HCT116 (cell line): ENCODE measurements at regions not wholly inside any gene's neighbourhood (a gene's known extent, or its start where the extent isn't known, plus 50 kb on each side); places are given as distances from the start of the nearest gene placed in this dataset.

Source experiments
- CEBPB ChIP-seq: IDR thresholded peaks from 2 replicates; pipeline ENCODE4 v1.6.1; 2012; ENCODE audit warnings: low read depth
- EZH2 ChIP-seq: fragments of 200-600 bp; sonication (generic); IDR thresholded peaks from 2 replicates; pipeline ENCODE4 v1.6.1; 2017; ENCODE audit warnings: antibody characterized with exemption, mixed run types
- EZH2phosphoT487 ChIP-seq: fragments of 200-600 bp; IDR thresholded peaks from 2 replicates; pipeline ENCODE4 v1.6.1; 2018; ENCODE audit warnings: antibody characterized with exemption, borderline replicate concordance
- POLR2A ChIP-seq: IDR thresholded peaks from 2 replicates; pipeline ENCODE4 v1.7.0; 2011; ENCODE audit warnings: borderline replicate concordance; ENCODE audit not compliant: insufficient read depth, insufficient read length; ENCODE audit errors: extremely low read depth
- POLR2AphosphoS5 ChIP-seq: IDR thresholded peaks from 2 replicates; pipeline ENCODE4 v1.6.1; 2011; ENCODE audit warnings: mild to moderate bottlenecking, low read depth, low read length, moderate library complexity
- SP1 ChIP-seq: IDR thresholded peaks from 2 replicates; pipeline ENCODE4 v1.6.1; 2012; ENCODE audit warnings: low read depth
- SRF ChIP-seq: IDR thresholded peaks from 2 replicates; pipeline ENCODE4 v1.6.1; 2012; ENCODE audit warnings: low read depth
- TCF7L2 ChIP-seq: IDR thresholded peaks from 2 replicates; pipeline ENCODE4 v1.7.0; 2011; ENCODE audit warnings: borderline replicate concordance, inconsistent platforms; ENCODE audit not compliant: insufficient read depth, insufficient read length; ENCODE audit errors: extremely low read depth
- ZFX ChIP-seq: fragments of 450-650 bp; IDR thresholded peaks from 2 replicates; pipeline ENCODE4 v1.6.1; 2017
- ZNF274 ChIP-seq: fragments of 200-500 bp; sonication (Bioruptor generic); IDR thresholded peaks from 2 replicates; pipeline ENCODE4 v1.6.1; 2014; ENCODE audit warnings: mild to moderate bottlenecking, low read depth, low read length, inconsistent platforms
- TF ChIP-seq, protein P1 (sequence below), 3 experiments: fragments of 200-600 bp in 1 of 3; sonication (generic) in 1 of 3; IDR thresholded peaks in 2 of 3; conservative IDR thresholded peaks in 1 of 3; 2 replicates each; pipeline ENCODE4 v1.5.1; 2012 to 2017; ENCODE audit warnings: low read depth in 2 of 3, low read length in 2 of 3, antibody characterized with exemption in 1 of 3, borderline replicate concordance in 1 of 3, control low read depth in 1 of 3, mild to moderate bottlenecking in 1 of 3, mixed read lengths in 1 of 3, mixed run types in 1 of 3, moderate library complexity in 1 of 3; ENCODE audit not compliant: insufficient read depth in 1 of 3
- TF ChIP-seq, protein P2 (sequence below): IDR thresholded peaks from 2 replicates; pipeline ENCODE4 v1.6.1; 2012
- TF ChIP-seq, protein P3 (sequence below): IDR thresholded peaks from 2 replicates; pipeline ENCODE4 v1.6.1; 2011; ENCODE audit warnings: mild to moderate bottlenecking, low read length, moderate library complexity; ENCODE audit not compliant: insufficient replicate concordance; ENCODE audit errors: extremely low read depth

DNA sequence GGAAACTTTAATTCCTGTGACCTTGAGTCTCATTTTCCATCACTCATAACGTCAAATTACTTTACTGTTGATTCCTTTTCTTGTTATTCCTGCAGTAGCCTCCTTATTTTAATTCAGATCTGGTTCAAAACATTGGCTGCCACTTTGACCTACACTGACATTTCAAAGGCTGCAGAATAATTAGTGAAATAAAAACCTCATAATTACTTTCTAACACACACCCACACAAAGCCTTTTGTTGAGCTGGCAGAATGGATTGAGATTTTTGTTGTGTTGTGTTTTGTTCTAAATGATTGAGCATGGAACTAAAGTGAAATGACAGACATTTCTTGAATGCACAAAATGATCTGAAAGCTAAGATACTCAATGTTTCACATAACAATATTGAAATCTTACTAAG lies 507.5 kb upstream of the STXBP6 start:
- no peak for TF ChIP-seq TCF7L2
- TF ChIP-seq POLR2A, result no peak
- TF ChIP-seq, protein P1, sequence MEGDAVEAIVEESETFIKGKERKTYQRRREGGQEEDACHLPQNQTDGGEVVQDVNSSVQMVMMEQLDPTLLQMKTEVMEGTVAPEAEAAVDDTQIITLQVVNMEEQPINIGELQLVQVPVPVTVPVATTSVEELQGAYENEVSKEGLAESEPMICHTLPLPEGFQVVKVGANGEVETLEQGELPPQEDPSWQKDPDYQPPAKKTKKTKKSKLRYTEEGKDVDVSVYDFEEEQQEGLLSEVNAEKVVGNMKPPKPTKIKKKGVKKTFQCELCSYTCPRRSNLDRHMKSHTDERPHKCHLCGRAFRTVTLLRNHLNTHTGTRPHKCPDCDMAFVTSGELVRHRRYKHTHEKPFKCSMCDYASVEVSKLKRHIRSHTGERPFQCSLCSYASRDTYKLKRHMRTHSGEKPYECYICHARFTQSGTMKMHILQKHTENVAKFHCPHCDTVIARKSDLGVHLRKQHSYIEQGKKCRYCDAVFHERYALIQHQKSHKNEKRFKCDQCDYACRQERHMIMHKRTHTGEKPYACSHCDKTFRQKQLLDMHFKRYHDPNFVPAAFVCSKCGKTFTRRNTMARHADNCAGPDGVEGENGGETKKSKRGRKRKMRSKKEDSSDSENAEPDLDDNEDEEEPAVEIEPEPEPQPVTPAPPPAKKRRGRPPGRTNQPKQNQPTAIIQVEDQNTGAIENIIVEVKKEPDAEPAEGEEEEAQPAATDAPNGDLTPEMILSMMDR (IDR thresholded peaks at IDR 0.05 in 2 of 3, conservative IDR thresholded peaks at IDR 0.05 in 1 of 3; ENCODE audit: borderline replicate concordance in 1 of 3, insufficient read depth in 1 of 3, low read depth in 2 of 3, low read length in 2 of 3), result no peak
- TF ChIP-seq EZH2, result no peak
- TF ChIP-seq, protein P2, sequence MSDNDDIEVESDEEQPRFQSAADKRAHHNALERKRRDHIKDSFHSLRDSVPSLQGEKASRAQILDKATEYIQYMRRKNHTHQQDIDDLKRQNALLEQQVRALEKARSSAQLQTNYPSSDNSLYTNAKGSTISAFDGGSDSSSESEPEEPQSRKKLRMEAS, result no peak
- TF ChIP-seq, protein P3, sequence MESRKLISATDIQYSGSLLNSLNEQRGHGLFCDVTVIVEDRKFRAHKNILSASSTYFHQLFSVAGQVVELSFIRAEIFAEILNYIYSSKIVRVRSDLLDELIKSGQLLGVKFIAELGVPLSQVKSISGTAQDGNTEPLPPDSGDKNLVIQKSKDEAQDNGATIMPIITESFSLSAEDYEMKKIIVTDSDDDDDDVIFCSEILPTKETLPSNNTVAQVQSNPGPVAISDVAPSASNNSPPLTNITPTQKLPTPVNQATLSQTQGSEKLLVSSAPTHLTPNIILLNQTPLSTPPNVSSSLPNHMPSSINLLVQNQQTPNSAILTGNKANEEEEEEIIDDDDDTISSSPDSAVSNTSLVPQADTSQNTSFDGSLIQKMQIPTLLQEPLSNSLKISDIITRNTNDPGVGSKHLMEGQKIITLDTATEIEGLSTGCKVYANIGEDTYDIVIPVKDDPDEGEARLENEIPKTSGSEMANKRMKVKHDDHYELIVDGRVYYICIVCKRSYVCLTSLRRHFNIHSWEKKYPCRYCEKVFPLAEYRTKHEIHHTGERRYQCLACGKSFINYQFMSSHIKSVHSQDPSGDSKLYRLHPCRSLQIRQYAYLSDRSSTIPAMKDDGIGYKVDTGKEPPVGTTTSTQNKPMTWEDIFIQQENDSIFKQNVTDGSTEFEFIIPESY, result no peak
- no peak for TF ChIP-seq SRF
- TF ChIP-seq SP1, result no peak
- no peak for TF ChIP-seq EZH2phosphoT487
- TF ChIP-seq ZFX, result no peak
- no peak for TF ChIP-seq CEBPB
- TF ChIP-seq POLR2AphosphoS5, result no peak
- no peak for TF ChIP-seq ZNF274
